IMR-90 (cell line): ENCODE measurements at regions not wholly inside any gene's neighbourhood (a gene's known extent, or its start where the extent isn't known, plus 50 kb on each side); places are given as distances from the start of the nearest gene placed in this dataset.

Experiments
- ATAC-seq: fragments of 200-7000 bp; cut with Tn5 transposase; 2 replicates; pipeline ENCODE4 v1.9.1; 2020; ENCODE audit warnings: low read depth, mild to moderate bottlenecking, moderate library complexity
- BruUV-seq: library from RNA; stranded (reverse); fragments of 400-500 nt; replicated peaks from 2 replicates; lab custom pipeline; 2021; lab: Mats Ljungman, UMichigan
- CTCF ChIA-PET: fragments of 300-600 bp; formaldehyde crosslinking; extraction: SDS; loops from one replicate; lab custom pipeline; 2021; ENCODE audit warnings: antibody characterized with exemption; lab: Yijun Ruan, JAX
- POLR2A ChIA-PET: fragments of 300-600 bp; sonication (Branson Sonifier 250); formaldehyde crosslinking; loops from one replicate; lab custom pipeline; 2022; ENCODE audit warnings: antibody characterized with exemption; ENCODE audit not compliant: unreplicated experiment; lab: Charles Lee
- DNase-seq: peaks from one replicate; pipeline ENCODE4 v3.0.0; 2013
- H2AFZ ChIP-seq: replicated peaks from 2 replicates; pipeline ENCODE3; 2013; ENCODE audit warnings: low read length, mild to moderate bottlenecking; ENCODE audit not compliant: poor library complexity
- H2AK5ac ChIP-seq: 2 replicates; pipeline ENCODE4 v1.6.1; 2013; ENCODE audit warnings: low read depth, low read length, inconsistent platforms
- H2AK9ac ChIP-seq: replicated peaks from 2 replicates; pipeline ENCODE3; 2013; ENCODE audit warnings: mild to moderate bottlenecking, low read depth, low read length, moderate library complexity; ENCODE audit not compliant: poor library complexity
- H2BK120ac ChIP-seq: 2 replicates; pipeline ENCODE4 v1.6.1; 2013; ENCODE audit warnings: low read depth, low read length, inconsistent platforms
- H2BK15ac ChIP-seq: 3 replicates; pipeline ENCODE4 v1.6.1; 2013; ENCODE audit warnings: low read depth, low read length, inconsistent platforms
- H2BK20ac ChIP-seq: 2 replicates; pipeline ENCODE4 v1.6.1; 2013; ENCODE audit warnings: low read depth, mild to moderate bottlenecking, inconsistent platforms, low read length, moderate library complexity
- H2BK5ac ChIP-seq: 2 replicates; pipeline ENCODE4 v1.6.1; 2013; ENCODE audit warnings: mild to moderate bottlenecking, low read depth, low read length, inconsistent platforms; ENCODE audit not compliant: poor library complexity, severe bottlenecking
- H3K14ac ChIP-seq: replicated peaks from 2 replicates; pipeline ENCODE4 v1.6.1; 2013; ENCODE audit warnings: low read depth, low read length, inconsistent platforms
- H3K18ac ChIP-seq: 2 replicates; pipeline ENCODE4 v1.6.1; 2013; ENCODE audit warnings: low read depth, low read length, control low read depth
- H3K23ac ChIP-seq: 2 replicates; pipeline ENCODE4 v1.6.1; 2013; ENCODE audit warnings: low read depth, low read length, inconsistent platforms
- H3K27ac ChIP-seq: 2 replicates; pipeline ENCODE4 v1.5.1; 2013; ENCODE audit warnings: mild to moderate bottlenecking, control low read depth, low read length; ENCODE audit not compliant: insufficient read depth
- H3K27me3 ChIP-seq: 2 replicates; pipeline ENCODE4 v1.6.1; 2013; ENCODE audit warnings: low read length; ENCODE audit not compliant: control insufficient read depth, insufficient read depth
- H3K36me3 ChIP-seq: 2 replicates; pipeline ENCODE4 v1.6.1; 2013; ENCODE audit warnings: low read length, mixed read lengths; ENCODE audit not compliant: control insufficient read depth, insufficient read depth
- H3K4ac ChIP-seq: 2 replicates; pipeline ENCODE4 v1.6.1; 2013; ENCODE audit warnings: low read depth, low read length, inconsistent platforms
- H3K4me1 ChIP-seq: 2 replicates; pipeline ENCODE4 v1.6.1; 2013; ENCODE audit warnings: low read length, mixed read lengths; ENCODE audit not compliant: control insufficient read depth, insufficient read depth
- H3K4me2 ChIP-seq: 2 replicates; pipeline ENCODE4 v1.6.1; 2013; ENCODE audit warnings: low read depth, mild to moderate bottlenecking, control low read depth, low read length, moderate library complexity
- H3K4me3 ChIP-seq: 2 replicates; pipeline ENCODE4 v1.5.1; 2013; ENCODE audit warnings: low read depth, mild to moderate bottlenecking, control low read depth, low read length, moderate library complexity; ENCODE audit not compliant: insufficient read depth
- H3K56ac ChIP-seq: 2 replicates; pipeline ENCODE4 v1.6.1; 2013; ENCODE audit warnings: low read length, inconsistent platforms; ENCODE audit not compliant: insufficient read depth; ENCODE audit errors: extremely low read depth
- H3K79me1 ChIP-seq, 2 experiments: 2 replicates each; pipeline ENCODE4 v1.6.1; 2013; ENCODE audit warnings: low read length in 2 of 2, inconsistent platforms in 1 of 2, low read depth in 1 of 2
- H3K9ac ChIP-seq: 2 replicates; pipeline ENCODE4 v1.6.1; 2013; ENCODE audit warnings: low read depth, low read length, control low read depth
- H3K9me1 ChIP-seq: 2 replicates; pipeline ENCODE4 v1.6.1; 2013; ENCODE audit warnings: low read length, inconsistent platforms; ENCODE audit not compliant: insufficient read depth
- H3K9me3 ChIP-seq: 2 replicates; pipeline ENCODE4 v1.6.1; 2013; ENCODE audit warnings: low read length; ENCODE audit not compliant: control insufficient read depth, insufficient read depth
- H4K20me1 ChIP-seq: 2 replicates; pipeline ENCODE4 v1.6.1; 2013; ENCODE audit warnings: low read length, inconsistent platforms; ENCODE audit not compliant: insufficient read depth
- H4K5ac ChIP-seq: 2 replicates; pipeline ENCODE4 v1.6.1; 2013; ENCODE audit warnings: mild to moderate bottlenecking, low read depth, low read length, control low read depth
- H4K8ac ChIP-seq, 2 experiments: 2 replicates each; pipeline ENCODE4 v1.6.1; 2013; ENCODE audit warnings: low read depth in 2 of 2, low read length in 2 of 2, control low read depth in 1 of 2, inconsistent platforms in 1 of 2
- H4K91ac ChIP-seq: 2 replicates; pipeline ENCODE4 v1.6.1; 2013; ENCODE audit warnings: low read depth, low read length, inconsistent platforms; ENCODE audit not compliant: insufficient read depth
- BHLHE40 ChIP-seq: fragments of 150-350 bp; IDR thresholded peaks from 2 replicates; pipeline ENCODE4 v1.6.1; 2016; ENCODE audit warnings: mild to moderate bottlenecking, low read depth, low read length
- CEBPB ChIP-seq: IDR thresholded peaks from 2 replicates; pipeline ENCODE4 v1.6.1; 2012; ENCODE audit warnings: low read depth, low read length, improper control_type of control experiment
- CHD1 ChIP-seq: IDR thresholded peaks from 2 replicates; pipeline ENCODE4 v1.6.1; 2012; ENCODE audit warnings: low read depth, low read length, improper control_type of control experiment
- ELK1 ChIP-seq: fragments of 150-350 bp; IDR thresholded peaks from 2 replicates; pipeline ENCODE4 v1.6.1; 2016; ENCODE audit warnings: low read depth, mild to moderate bottlenecking, low read length, moderate library complexity, borderline replicate concordance
- FOS ChIP-seq: fragments of 150-350 bp; IDR thresholded peaks from 2 replicates; pipeline ENCODE4 v1.6.1; 2016; ENCODE audit warnings: low read depth, low read length
- MAFK ChIP-seq: IDR thresholded peaks from 2 replicates; pipeline ENCODE4 v1.6.1; 2012; ENCODE audit warnings: low read depth, low read length, improper control_type of control experiment
- MAZ ChIP-seq: IDR thresholded peaks from 2 replicates; pipeline ENCODE4 v1.6.1; 2012; ENCODE audit warnings: low read depth, mild to moderate bottlenecking, low read length, improper control_type of control experiment, moderate library complexity, borderline replicate concordance
- MXI1 ChIP-seq: IDR thresholded peaks from 2 replicates; pipeline ENCODE4 v1.6.1; 2012; ENCODE audit warnings: low read depth, mild to moderate bottlenecking, low read length, moderate library complexity, borderline replicate concordance
- NFE2L2 ChIP-seq: fragments of 150-350 bp; IDR thresholded peaks from 2 replicates; pipeline ENCODE4 v1.6.1; 2016; ENCODE audit warnings: low read depth, mild to moderate bottlenecking, low read length
- POLR2A ChIP-seq: IDR thresholded peaks from 2 replicates; pipeline ENCODE4 v1.6.1; 2012; ENCODE audit warnings: mild to moderate bottlenecking, low read depth, low read length
- RAD21 ChIP-seq: IDR thresholded peaks from 2 replicates; pipeline ENCODE4 v1.6.1; 2012; ENCODE audit warnings: low read length, improper control_type of control experiment
- RCOR1 ChIP-seq: IDR thresholded peaks from 2 replicates; pipeline ENCODE4 v1.6.1; 2012; ENCODE audit warnings: mild to moderate bottlenecking, low read length, improper control_type of control experiment; ENCODE audit not compliant: insufficient replicate concordance
- SMC3 ChIP-seq: fragments of 150-350 bp; IDR thresholded peaks from 2 replicates; pipeline ENCODE4 v1.6.1; 2016; ENCODE audit warnings: low read depth, mild to moderate bottlenecking, antibody characterized with exemption, low read length, moderate library complexity
- dilution Hi-C: fragments of 300-500 bp; cut with HindIII; formaldehyde crosslinking; loops from one replicate; pipeline ENCODE4 v1.14.3; 2018; ENCODE audit warnings: low sequenced_read_pairs; ENCODE audit not compliant: unreplicated experiment
- in situ Hi-C: fragments of 300-500 bp; cut with MboI; formaldehyde crosslinking; loops from 3 replicates; pipeline ENCODE4 v1.14.3; 2019; ENCODE audit warnings: low sequenced_read_pairs, inconsistent platforms, mixed read lengths
- intact Hi-C: fragments of 100-400 bp; cut with micrococcal nuclease; formaldehyde crosslinking; loops from 2 replicates; pipeline ENCODE4 v1.10.0; 2022
- TF ChIP-seq, protein P1 (sequence below): fragments of 150-350 bp; IDR thresholded peaks from 2 replicates; pipeline ENCODE4 v1.6.1; 2017; ENCODE audit warnings: mild to moderate bottlenecking, antibody characterized with exemption, low read length, low read depth

DNA sequence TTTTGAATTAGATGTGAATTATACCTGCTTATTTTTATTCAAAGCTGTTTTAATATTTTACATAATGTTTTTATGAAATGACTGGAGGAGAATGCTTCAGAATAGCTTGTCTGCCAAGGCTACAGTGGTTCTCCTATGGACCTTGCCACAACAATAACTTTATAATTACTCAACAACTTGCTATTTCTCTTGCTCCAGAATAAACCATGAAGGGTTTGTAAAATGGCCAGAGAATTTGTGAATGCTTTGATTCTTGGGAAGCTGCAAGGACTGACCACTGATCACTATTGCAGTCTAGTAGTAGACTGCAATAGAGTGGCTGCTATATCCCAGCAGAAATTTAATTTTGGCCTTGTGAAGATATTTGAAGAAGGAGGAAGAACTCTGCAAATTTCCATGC is 199.7 kb downstream of the FAT3 start:
- POLR2A ChIA-PET: no interaction called here
- H3K4me2 ChIP-seq: no peak overlapping the region

More for the DNA sequence above, 199.7 kb downstream of the FAT3 start:
- ATAC-seq (no peak), DNase-seq (peak; percentile 51)
- H3K79me1 ChIP-seq: no peaks in the 10 kb centered on the region
- H3K4ac ChIP-seq: no peak overlapping the region
- no peak overlapping the region for H3K9ac ChIP-seq
- CTCF ChIA-PET: no interaction called here
- no peak overlapping the region for H2AK5ac ChIP-seq
- intact Hi-C loops (no loop called here), dilution Hi-C loops (no loop called here), in situ Hi-C loops (no loop called here)
- no TSS peak for BruUV-seq
- H4K8ac ChIP-seq: no peak overlapping the region
- no peak overlapping the region for H3K4me3 ChIP-seq
- no peak for TF ChIP-seq RCOR1
- TF ChIP-seq ELK1: no peak
- TF ChIP-seq, protein P1, sequence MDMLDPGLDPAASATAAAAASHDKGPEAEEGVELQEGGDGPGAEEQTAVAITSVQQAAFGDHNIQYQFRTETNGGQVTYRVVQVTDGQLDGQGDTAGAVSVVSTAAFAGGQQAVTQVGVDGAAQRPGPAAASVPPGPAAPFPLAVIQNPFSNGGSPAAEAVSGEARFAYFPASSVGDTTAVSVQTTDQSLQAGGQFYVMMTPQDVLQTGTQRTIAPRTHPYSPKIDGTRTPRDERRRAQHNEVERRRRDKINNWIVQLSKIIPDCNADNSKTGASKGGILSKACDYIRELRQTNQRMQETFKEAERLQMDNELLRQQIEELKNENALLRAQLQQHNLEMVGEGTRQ: no peak
- TF ChIP-seq MXI1: no peak
- TF ChIP-seq MAZ: no peak
- no peak for TF ChIP-seq NFE2L2
- TF ChIP-seq BHLHE40: no peak
- TF ChIP-seq MAFK: no peak
- TF ChIP-seq SMC3: no peak
- no peak for TF ChIP-seq FOS
- TF ChIP-seq CEBPB: no peak
- TF ChIP-seq RAD21: no peak
- TF ChIP-seq CHD1: no peak
- TF ChIP-seq POLR2A: no peak
- H2AK9ac ChIP-seq: no peak overlapping the region
- H3K36me3 ChIP-seq: no peaks in the 10 kb centered on the region
- no peak overlapping the region for H4K5ac ChIP-seq
- no peak overlapping the region for H2BK120ac ChIP-seq
- H3K56ac ChIP-seq: no peak overlapping the region
- no peaks in the 10 kb centered on the region for H3K27me3 ChIP-seq
- H4K20me1 ChIP-seq: no peaks in the 10 kb centered on the region
- no peak overlapping the region for H2AFZ ChIP-seq
- no peak overlapping the region for H2BK15ac ChIP-seq
- H3K9me3 ChIP-seq: no peaks in the 10 kb centered on the region
- no peak overlapping the region for H3K23ac ChIP-seq
- H2BK20ac ChIP-seq: no peak overlapping the region
- H3K14ac ChIP-seq: no peak overlapping the region
- no peak overlapping the region for H3K18ac ChIP-seq
- H3K4me1 ChIP-seq: no peaks in the 10 kb centered on the region
- H3K9me1 ChIP-seq: no peaks in the 10 kb centered on the region
- H4K91ac ChIP-seq: no peak overlapping the region
- no peak overlapping the region for H3K27ac ChIP-seq
- no peak overlapping the region for H2BK5ac ChIP-seq
